Vagina (tissue), 2 donors: ENCODE measurements at regions not wholly inside any gene's neighbourhood (a gene's known extent, or its start where the extent isn't known, plus 50 kb on each side); places are given as distances from the start of the nearest gene placed in this dataset.

Source experiments
- POLR2A ChIP-seq, 2 donors: fragments of 450-650 bp; IDR thresholded peaks; one replicate each; pipeline ENCODE4 v1.6.1; 2017; ENCODE audit warnings: antibody characterized with exemption in 2 of 2, mild to moderate bottlenecking in 2 of 2, moderate library complexity in 2 of 2
- TF ChIP-seq, protein P1 (sequence below), 3 experiments: fragments of 450-650 bp in 2 of 3; fragments of 200-600 bp in 1 of 3; sonication (generic) in 1 of 3; IDR thresholded peaks; one replicate each; pipeline ENCODE4 v1.5.1; 2017 to 2019; ENCODE audit warnings: antibody characterized with exemption in 3 of 3, mild to moderate bottlenecking in 2 of 3, moderate library complexity in 2 of 3

DNA sequence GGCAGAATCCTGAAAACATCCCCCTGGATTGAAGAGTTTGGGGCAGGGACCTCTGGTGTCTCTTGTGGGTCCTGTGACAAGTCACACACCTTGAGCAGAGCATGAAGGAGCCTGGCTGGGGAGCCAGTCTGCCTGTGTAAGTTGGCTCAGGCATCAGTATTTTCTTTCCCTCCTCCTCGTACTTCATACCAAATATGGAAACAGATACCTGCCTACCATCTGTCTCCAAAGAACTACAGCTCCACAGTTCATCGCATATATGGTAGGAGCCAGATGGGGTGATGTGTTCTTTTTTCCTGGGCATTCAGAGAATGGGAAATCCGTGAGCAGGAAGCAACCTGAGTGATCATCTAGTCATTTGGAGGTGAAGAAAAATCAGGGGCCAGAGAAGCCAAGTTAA, 177.3 kb upstream of the RAD23B start:
- TF ChIP-seq, protein P1, sequence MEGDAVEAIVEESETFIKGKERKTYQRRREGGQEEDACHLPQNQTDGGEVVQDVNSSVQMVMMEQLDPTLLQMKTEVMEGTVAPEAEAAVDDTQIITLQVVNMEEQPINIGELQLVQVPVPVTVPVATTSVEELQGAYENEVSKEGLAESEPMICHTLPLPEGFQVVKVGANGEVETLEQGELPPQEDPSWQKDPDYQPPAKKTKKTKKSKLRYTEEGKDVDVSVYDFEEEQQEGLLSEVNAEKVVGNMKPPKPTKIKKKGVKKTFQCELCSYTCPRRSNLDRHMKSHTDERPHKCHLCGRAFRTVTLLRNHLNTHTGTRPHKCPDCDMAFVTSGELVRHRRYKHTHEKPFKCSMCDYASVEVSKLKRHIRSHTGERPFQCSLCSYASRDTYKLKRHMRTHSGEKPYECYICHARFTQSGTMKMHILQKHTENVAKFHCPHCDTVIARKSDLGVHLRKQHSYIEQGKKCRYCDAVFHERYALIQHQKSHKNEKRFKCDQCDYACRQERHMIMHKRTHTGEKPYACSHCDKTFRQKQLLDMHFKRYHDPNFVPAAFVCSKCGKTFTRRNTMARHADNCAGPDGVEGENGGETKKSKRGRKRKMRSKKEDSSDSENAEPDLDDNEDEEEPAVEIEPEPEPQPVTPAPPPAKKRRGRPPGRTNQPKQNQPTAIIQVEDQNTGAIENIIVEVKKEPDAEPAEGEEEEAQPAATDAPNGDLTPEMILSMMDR (IDR thresholded peaks at IDR 0.05) = no peak
- no peak for TF ChIP-seq POLR2A (IDR thresholded peaks at IDR 0.05)
